ENCODE measurements at regions not wholly inside any gene's neighbourhood (a gene's known extent, or its start where the extent isn't known, plus 50 kb on each side); places are given as distances from the start of the nearest gene placed in this dataset.

DNA sequence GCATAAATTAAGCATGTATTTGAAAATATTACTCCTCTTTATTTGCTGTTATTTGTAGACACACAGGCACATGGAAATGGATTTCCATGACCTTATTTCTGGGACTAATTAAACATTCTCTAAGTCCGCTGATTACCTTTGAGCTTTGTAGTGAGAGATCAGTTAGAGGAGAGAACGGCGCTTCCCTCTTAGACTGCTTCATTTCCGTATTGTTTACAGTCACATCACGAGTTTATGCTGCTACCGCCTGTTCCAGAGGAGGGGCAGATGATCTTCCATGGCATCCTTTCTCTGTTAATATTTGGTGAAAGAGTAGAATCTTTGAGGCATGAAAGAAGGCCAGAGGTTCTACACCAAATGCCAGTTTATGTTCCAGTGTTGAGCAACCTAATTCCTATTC lies 404.4 kb downstream of the TRIB2 start:
- no peaks in the 10 kb centered on the region for H3K27me3 ChIP-seq (ENCODE audit: control insufficient read depth, insufficient read depth, low read length)
- H3K4me3 ChIP-seq (ENCODE audit: low read depth in 2 of 2, low read length in 2 of 2): no peak overlapping the region
- no peaks in the 10 kb centered on the region for H3K4me1 ChIP-seq (ENCODE audit: control insufficient read depth, insufficient read depth, low read length)
- H3K27ac ChIP-seq (ENCODE audit: low read length): no peak overlapping the region
- TF ChIP-seq, protein P1, sequence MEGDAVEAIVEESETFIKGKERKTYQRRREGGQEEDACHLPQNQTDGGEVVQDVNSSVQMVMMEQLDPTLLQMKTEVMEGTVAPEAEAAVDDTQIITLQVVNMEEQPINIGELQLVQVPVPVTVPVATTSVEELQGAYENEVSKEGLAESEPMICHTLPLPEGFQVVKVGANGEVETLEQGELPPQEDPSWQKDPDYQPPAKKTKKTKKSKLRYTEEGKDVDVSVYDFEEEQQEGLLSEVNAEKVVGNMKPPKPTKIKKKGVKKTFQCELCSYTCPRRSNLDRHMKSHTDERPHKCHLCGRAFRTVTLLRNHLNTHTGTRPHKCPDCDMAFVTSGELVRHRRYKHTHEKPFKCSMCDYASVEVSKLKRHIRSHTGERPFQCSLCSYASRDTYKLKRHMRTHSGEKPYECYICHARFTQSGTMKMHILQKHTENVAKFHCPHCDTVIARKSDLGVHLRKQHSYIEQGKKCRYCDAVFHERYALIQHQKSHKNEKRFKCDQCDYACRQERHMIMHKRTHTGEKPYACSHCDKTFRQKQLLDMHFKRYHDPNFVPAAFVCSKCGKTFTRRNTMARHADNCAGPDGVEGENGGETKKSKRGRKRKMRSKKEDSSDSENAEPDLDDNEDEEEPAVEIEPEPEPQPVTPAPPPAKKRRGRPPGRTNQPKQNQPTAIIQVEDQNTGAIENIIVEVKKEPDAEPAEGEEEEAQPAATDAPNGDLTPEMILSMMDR (IDR thresholded peaks at IDR 0.05): no peak
- TF ChIP-seq, protein P2, sequence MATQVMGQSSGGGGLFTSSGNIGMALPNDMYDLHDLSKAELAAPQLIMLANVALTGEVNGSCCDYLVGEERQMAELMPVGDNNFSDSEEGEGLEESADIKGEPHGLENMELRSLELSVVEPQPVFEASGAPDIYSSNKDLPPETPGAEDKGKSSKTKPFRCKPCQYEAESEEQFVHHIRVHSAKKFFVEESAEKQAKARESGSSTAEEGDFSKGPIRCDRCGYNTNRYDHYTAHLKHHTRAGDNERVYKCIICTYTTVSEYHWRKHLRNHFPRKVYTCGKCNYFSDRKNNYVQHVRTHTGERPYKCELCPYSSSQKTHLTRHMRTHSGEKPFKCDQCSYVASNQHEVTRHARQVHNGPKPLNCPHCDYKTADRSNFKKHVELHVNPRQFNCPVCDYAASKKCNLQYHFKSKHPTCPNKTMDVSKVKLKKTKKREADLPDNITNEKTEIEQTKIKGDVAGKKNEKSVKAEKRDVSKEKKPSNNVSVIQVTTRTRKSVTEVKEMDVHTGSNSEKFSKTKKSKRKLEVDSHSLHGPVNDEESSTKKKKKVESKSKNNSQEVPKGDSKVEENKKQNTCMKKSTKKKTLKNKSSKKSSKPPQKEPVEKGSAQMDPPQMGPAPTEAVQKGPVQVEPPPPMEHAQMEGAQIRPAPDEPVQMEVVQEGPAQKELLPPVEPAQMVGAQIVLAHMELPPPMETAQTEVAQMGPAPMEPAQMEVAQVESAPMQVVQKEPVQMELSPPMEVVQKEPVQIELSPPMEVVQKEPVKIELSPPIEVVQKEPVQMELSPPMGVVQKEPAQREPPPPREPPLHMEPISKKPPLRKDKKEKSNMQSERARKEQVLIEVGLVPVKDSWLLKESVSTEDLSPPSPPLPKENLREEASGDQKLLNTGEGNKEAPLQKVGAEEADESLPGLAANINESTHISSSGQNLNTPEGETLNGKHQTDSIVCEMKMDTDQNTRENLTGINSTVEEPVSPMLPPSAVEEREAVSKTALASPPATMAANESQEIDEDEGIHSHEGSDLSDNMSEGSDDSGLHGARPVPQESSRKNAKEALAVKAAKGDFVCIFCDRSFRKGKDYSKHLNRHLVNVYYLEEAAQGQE (IDR thresholded peaks at IDR 0.05; ENCODE audit: insufficient read depth in 1 of 2, low read depth in 2 of 2, low read length in 1 of 2): no peak
- TF ChIP-seq SIN3A (IDR thresholded peaks at IDR 0.05; ENCODE audit: borderline replicate concordance, insufficient read depth, low read depth, low read length): no peak
- no peak for TF ChIP-seq TCF7L2 (IDR thresholded peaks at IDR 0.05; ENCODE audit: low read depth, low read length)
- TF ChIP-seq POLR2AphosphoS5 (IDR thresholded peaks at IDR 0.05; ENCODE audit: low read depth, low read length): no peak
- ChIA-PET POLR2A (no interaction called here), CTCF (no interaction called here)
- in situ Hi-C loops (cut with HindIII; ENCODE audit: low pct_unique_long_range_greater_than_20kb, low sequenced_read_pairs) (no loop called here), intact Hi-C loops (cut with micrococcal nuclease; ENCODE audit: unreplicated experiment) (no loop called here)
- ATAC-seq (no peak), DNase-seq (ENCODE audit: low read depth, low spot score) (no peak)
- H3K9me3 ChIP-seq (ENCODE audit: control insufficient read depth, insufficient read depth, low read depth, low read length): no peaks in the 10 kb centered on the region
- BruUV-seq (replicated peaks): no TSS peak
- H3K36me3 ChIP-seq (ENCODE audit: control insufficient read depth, insufficient read depth, low read length): no peaks in the 10 kb centered on the region

DNA sequence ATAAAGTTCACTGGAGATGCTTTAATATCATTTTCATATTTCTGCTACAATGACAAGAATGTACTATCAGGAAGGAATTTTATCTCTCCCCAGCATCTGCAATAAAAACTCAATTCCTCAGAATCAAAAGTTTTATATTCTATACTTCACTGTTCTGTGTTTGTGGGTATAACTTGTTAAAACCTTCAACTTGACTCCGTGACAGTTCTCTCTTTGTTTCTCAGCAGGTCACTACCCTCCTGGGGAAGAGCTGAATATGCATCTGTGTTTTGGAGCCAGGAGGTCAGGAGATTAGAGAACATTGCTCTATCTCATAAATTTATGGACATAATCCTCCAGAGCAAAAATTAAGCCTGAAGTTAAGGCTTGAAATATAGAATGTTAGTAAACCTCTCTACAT lies 411.4 kb downstream of the TRIB2 start:
- DNase-seq (ENCODE audit: low read depth, low spot score) (no peak), ATAC-seq (peak; percentile 45; the same call in 1 of the 2 replicates)
- H3K4me3 ChIP-seq (ENCODE audit: low read depth in 2 of 2, low read length in 2 of 2): no peak overlapping the region
- no peaks in the 10 kb centered on the region for H3K36me3 ChIP-seq (ENCODE audit: control insufficient read depth, insufficient read depth, low read length)
- BruUV-seq (replicated peaks): no TSS peak
- no peak overlapping the region for H3K27ac ChIP-seq (ENCODE audit: low read length)
- intact Hi-C loops (cut with micrococcal nuclease; ENCODE audit: unreplicated experiment) (no loop called here), in situ Hi-C loops (cut with HindIII; ENCODE audit: low pct_unique_long_range_greater_than_20kb, low sequenced_read_pairs) (no loop called here)
- no peaks in the 10 kb centered on the region for H3K9me3 ChIP-seq (ENCODE audit: control insufficient read depth, insufficient read depth, low read depth, low read length)
- TF ChIP-seq, protein P1 (IDR thresholded peaks at IDR 0.05): no peak
- TF ChIP-seq TCF7L2 (IDR thresholded peaks at IDR 0.05; ENCODE audit: low read depth, low read length) (peak; percentile 74), POLR2AphosphoS5 (IDR thresholded peaks at IDR 0.05; ENCODE audit: low read depth, low read length) (no peak), SIN3A (IDR thresholded peaks at IDR 0.05; ENCODE audit: borderline replicate concordance, insufficient read depth, low read depth, low read length) (no peak)
- TF ChIP-seq, protein P2 (IDR thresholded peaks at IDR 0.05; ENCODE audit: insufficient read depth in 1 of 2, low read depth in 2 of 2, low read length in 1 of 2): no peak
- no peaks in the 10 kb centered on the region for H3K27me3 ChIP-seq (ENCODE audit: control insufficient read depth, insufficient read depth, low read length)
- H3K4me1 ChIP-seq (ENCODE audit: control insufficient read depth, insufficient read depth, low read length): no peaks in the 10 kb centered on the region
- POLR2A ChIA-PET: no interaction called here
- CTCF ChIA-PET: no interaction called here

All from Panc1 (cell line).